ENCODE measurements at regions not wholly inside any gene's neighbourhood (a gene's known extent, or its start where the extent isn't known, plus 50 kb on each side); places are given as distances from the start of the nearest gene placed in this dataset.

- no peaks in the 10 kb centered on the region for H3K9me3 ChIP-seq (ENCODE audit: control insufficient read depth, low read length)
- TF ChIP-seq, protein P1, sequence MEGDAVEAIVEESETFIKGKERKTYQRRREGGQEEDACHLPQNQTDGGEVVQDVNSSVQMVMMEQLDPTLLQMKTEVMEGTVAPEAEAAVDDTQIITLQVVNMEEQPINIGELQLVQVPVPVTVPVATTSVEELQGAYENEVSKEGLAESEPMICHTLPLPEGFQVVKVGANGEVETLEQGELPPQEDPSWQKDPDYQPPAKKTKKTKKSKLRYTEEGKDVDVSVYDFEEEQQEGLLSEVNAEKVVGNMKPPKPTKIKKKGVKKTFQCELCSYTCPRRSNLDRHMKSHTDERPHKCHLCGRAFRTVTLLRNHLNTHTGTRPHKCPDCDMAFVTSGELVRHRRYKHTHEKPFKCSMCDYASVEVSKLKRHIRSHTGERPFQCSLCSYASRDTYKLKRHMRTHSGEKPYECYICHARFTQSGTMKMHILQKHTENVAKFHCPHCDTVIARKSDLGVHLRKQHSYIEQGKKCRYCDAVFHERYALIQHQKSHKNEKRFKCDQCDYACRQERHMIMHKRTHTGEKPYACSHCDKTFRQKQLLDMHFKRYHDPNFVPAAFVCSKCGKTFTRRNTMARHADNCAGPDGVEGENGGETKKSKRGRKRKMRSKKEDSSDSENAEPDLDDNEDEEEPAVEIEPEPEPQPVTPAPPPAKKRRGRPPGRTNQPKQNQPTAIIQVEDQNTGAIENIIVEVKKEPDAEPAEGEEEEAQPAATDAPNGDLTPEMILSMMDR (IDR thresholded peaks at IDR 0.05), result no peak
- no peak overlapping the region for H2AFZ ChIP-seq
- no peak overlapping the region for H3K4me2 ChIP-seq (ENCODE audit: low read length)
- H3K79me2 ChIP-seq, result no peaks in the 10 kb centered on the region
- H3K27ac ChIP-seq, result no peak overlapping the region
- H3K9ac ChIP-seq, result no peak overlapping the region
- no peak overlapping the region for H3K4me3 ChIP-seq (ENCODE audit: low read depth, low read length)
- no peaks in the 10 kb centered on the region for H3K27me3 ChIP-seq (ENCODE audit: control insufficient read depth, insufficient read depth, low read length)
- no peaks in the 10 kb centered on the region for H3K36me3 ChIP-seq (ENCODE audit: control insufficient read depth, insufficient read depth, low read length)
- H3K4me1 ChIP-seq, result no peaks in the 10 kb centered on the region
These were observed 381.6 kb upstream of the PRR16 start for GRCh38 chr5:120082316-120083068.

DNA sequence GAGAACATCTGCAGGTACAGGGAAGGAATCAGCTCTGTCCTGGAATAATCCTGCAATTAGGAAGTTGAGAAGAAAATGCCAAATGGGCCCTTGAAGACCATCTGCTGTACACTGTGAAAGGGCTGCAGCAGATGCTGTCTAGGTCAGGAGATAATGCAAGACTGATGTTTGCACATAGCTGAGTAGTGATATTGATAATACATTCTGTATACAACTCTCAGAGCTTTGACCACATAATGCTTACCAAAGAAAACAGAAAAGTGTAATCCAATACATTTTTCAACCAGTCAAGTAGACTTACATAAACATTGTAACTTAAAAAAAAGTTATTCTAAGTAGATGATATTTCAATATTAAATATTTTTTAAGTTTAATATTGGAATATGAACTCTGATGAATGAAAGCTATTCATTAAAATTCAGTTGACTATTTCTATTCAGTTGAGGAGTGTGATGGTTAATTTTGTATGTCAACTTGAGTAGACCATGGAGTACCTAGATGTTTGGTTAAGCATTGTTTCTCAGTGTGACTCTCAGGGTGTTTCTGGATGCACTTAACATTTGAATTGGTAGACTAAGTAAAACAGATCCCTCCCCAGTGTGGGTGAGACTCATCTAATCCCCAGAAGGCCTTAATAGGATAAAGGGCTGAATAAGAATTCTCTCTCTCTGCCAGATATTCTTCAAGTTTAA, 380.1 kb upstream of the PRR16 start:
- Histone ChIP-seq H3K4me2 (ENCODE audit: low read length) (no peak overlapping the region), H3K4me1 (no peaks in the 10 kb centered on the region), H3K27me3 (ENCODE audit: control insufficient read depth, insufficient read depth, low read length) (no peaks in the 10 kb centered on the region), H3K27ac (no peak overlapping the region), H3K9ac (no peak overlapping the region), H3K9me3 (ENCODE audit: control insufficient read depth, low read length) (no peaks in the 10 kb centered on the region), H3K79me2 (no peaks in the 10 kb centered on the region), H2AFZ (no peak overlapping the region), H3K4me3 (ENCODE audit: low read depth, low read length) (no peak overlapping the region), H3K36me3 (ENCODE audit: control insufficient read depth, insufficient read depth, low read length) (no peaks in the 10 kb centered on the region)
- TF ChIP-seq, protein P1 (IDR thresholded peaks at IDR 0.05), result no peak

GRCh38 chr5:120084543-120084870, 379.6 kb upstream of the PRR16 start:
- no peaks in the 10 kb centered on the region for H3K4me1 ChIP-seq
- no peak overlapping the region for H3K9ac ChIP-seq
- H3K79me2 ChIP-seq, result no peaks in the 10 kb centered on the region
- no peak overlapping the region for H2AFZ ChIP-seq
- TF ChIP-seq, protein P1 (IDR thresholded peaks at IDR 0.05), result no peak
- no peak overlapping the region for H3K4me3 ChIP-seq (ENCODE audit: low read depth, low read length)
- no peaks in the 10 kb centered on the region for H3K27me3 ChIP-seq (ENCODE audit: control insufficient read depth, insufficient read depth, low read length)
- H3K27ac ChIP-seq, result no peak overlapping the region
- no peak overlapping the region for H3K4me2 ChIP-seq (ENCODE audit: low read length)
- H3K36me3 ChIP-seq (ENCODE audit: control insufficient read depth, insufficient read depth, low read length), result no peaks in the 10 kb centered on the region
- H3K9me3 ChIP-seq (ENCODE audit: control insufficient read depth, low read length), result no peaks in the 10 kb centered on the region

GRCh38 chr5:120086081-120086480, 378.0 kb upstream of the PRR16 start:
- H3K79me2 ChIP-seq, result no peaks in the 10 kb centered on the region
- no peaks in the 10 kb centered on the region for H3K36me3 ChIP-seq (ENCODE audit: control insufficient read depth, insufficient read depth, low read length)
- TF ChIP-seq, protein P1 (IDR thresholded peaks at IDR 0.05), result no peak
- no peak overlapping the region for H2AFZ ChIP-seq
- no peaks in the 10 kb centered on the region for H3K27me3 ChIP-seq (ENCODE audit: control insufficient read depth, insufficient read depth, low read length)
- H3K4me1 ChIP-seq, result no peaks in the 10 kb centered on the region
- no peak overlapping the region for H3K27ac ChIP-seq
- H3K4me2 ChIP-seq (ENCODE audit: low read length), result no peak overlapping the region
- no peaks in the 10 kb centered on the region for H3K9me3 ChIP-seq (ENCODE audit: control insufficient read depth, low read length)
- H3K4me3 ChIP-seq (ENCODE audit: low read depth, low read length), result no peak overlapping the region
- H3K9ac ChIP-seq, result no peak overlapping the region
